ENCODE measurements at regions not wholly inside any gene's neighbourhood (a gene's known extent, or its start where the extent isn't known, plus 50 kb on each side); places are given as distances from the start of the nearest gene placed in this dataset.

- TF ChIP-seq, protein P1, sequence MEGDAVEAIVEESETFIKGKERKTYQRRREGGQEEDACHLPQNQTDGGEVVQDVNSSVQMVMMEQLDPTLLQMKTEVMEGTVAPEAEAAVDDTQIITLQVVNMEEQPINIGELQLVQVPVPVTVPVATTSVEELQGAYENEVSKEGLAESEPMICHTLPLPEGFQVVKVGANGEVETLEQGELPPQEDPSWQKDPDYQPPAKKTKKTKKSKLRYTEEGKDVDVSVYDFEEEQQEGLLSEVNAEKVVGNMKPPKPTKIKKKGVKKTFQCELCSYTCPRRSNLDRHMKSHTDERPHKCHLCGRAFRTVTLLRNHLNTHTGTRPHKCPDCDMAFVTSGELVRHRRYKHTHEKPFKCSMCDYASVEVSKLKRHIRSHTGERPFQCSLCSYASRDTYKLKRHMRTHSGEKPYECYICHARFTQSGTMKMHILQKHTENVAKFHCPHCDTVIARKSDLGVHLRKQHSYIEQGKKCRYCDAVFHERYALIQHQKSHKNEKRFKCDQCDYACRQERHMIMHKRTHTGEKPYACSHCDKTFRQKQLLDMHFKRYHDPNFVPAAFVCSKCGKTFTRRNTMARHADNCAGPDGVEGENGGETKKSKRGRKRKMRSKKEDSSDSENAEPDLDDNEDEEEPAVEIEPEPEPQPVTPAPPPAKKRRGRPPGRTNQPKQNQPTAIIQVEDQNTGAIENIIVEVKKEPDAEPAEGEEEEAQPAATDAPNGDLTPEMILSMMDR (IDR thresholded peaks at IDR 0.05; ENCODE audit: insufficient read depth, low read length) = no peak
- TF ChIP-seq SPI1 (IDR thresholded peaks at IDR 0.05; ENCODE audit: borderline replicate concordance, low read depth) (no peak), POLR2AphosphoS5 (IDR thresholded peaks at IDR 0.05; ENCODE audit: low read depth) (no peak)
These were observed 506.1 kb downstream of the BRD1 start for GRCh38 chr22:49321477-49322055.

All from HL-60 (cell line).